ENCODE measurements at regions not wholly inside any gene's neighbourhood (a gene's known extent, or its start where the extent isn't known, plus 50 kb on each side); places are given as distances from the start of the nearest gene placed in this dataset.

GRCh38 chr21:17435565-17436543 lies 77.0 kb upstream of the CXADR start:
- Histone ChIP-seq H3K27ac (peak overlapping the region in 1 of 2 donors; percentile 8), H3K27me3 (no peaks in the 10 kb centered on the region), H3K4me1 (no peaks in the 10 kb centered on the region), H3K36me3 (no peaks in the 10 kb centered on the region), H3K4me3 (no peak overlapping the region), H3K9me3 (no peaks in the 10 kb centered on the region)
- no peak for TF ChIP-seq CTCF (IDR thresholded peaks at IDR 0.05)
- DNase-seq (ENCODE audit: low spot score), result no peak

- TF ChIP-seq CTCF (IDR thresholded peaks at IDR 0.05), result no peak
- Histone ChIP-seq H3K27ac (peak overlapping the region in 1 of 2 donors; percentile 8), H3K36me3 (no peaks in the 10 kb centered on the region), H3K4me1 (no peaks in the 10 kb centered on the region), H3K9me3 (no peaks in the 10 kb centered on the region), H3K4me3 (no peak overlapping the region), H3K27me3 (no peaks in the 10 kb centered on the region)
- no peak for DNase-seq (ENCODE audit: low spot score)
Observed at GRCh38 chr21:17436626-17437111, 76.2 kb upstream of the CXADR start.

GRCh38 chr21:17438635-17439034 lies 74.2 kb upstream of the CXADR start:
- Histone ChIP-seq H3K27ac (no peak overlapping the region), H3K36me3 (no peaks in the 10 kb centered on the region), H3K9me3 (no peaks in the 10 kb centered on the region), H3K27me3 (no peaks in the 10 kb centered on the region), H3K4me3 (no peak overlapping the region), H3K4me1 (no peaks in the 10 kb centered on the region)
- no peak for TF ChIP-seq CTCF (IDR thresholded peaks at IDR 0.05)
- DNase-seq (ENCODE audit: low spot score), result no peak

GRCh38 chr21:17440969-17441368 lies 71.9 kb upstream of the CXADR start:
- Histone ChIP-seq H3K36me3 (no peaks in the 10 kb centered on the region), H3K27me3 (no peaks in the 10 kb centered on the region), H3K4me1 (no peaks in the 10 kb centered on the region), H3K4me3 (no peak overlapping the region), H3K9me3 (no peaks in the 10 kb centered on the region), H3K27ac (no peak overlapping the region)
- DNase-seq (ENCODE audit: low spot score), result no peak
- no peak for TF ChIP-seq CTCF (IDR thresholded peaks at IDR 0.05)

- H3K9me3 ChIP-seq, result no peaks in the 10 kb centered on the region
- no peaks in the 10 kb centered on the region for H3K36me3 ChIP-seq
- no peak overlapping the region for H3K4me3 ChIP-seq
- H3K27ac ChIP-seq, result no peak overlapping the region
- no peak for TF ChIP-seq CTCF (IDR thresholded peaks at IDR 0.05)
- no peaks in the 10 kb centered on the region for H3K4me1 ChIP-seq
- H3K27me3 ChIP-seq, result no peaks in the 10 kb centered on the region
- DNase-seq (ENCODE audit: low spot score), result no peak
Observed at GRCh38 chr21:17441370-17441769, 71.5 kb upstream of the CXADR start.
